Occipital lobe (tissue), 1 donor: ENCODE measurements at regions not wholly inside any gene's neighbourhood (a gene's known extent, or its start where the extent isn't known, plus 50 kb on each side); places are given as distances from the start of the nearest gene placed in this dataset.

Experiments
- DNase-seq: peaks from one replicate; lab custom pipeline; 2025; lab: John Stamatoyannopoulos, UW

DNA sequence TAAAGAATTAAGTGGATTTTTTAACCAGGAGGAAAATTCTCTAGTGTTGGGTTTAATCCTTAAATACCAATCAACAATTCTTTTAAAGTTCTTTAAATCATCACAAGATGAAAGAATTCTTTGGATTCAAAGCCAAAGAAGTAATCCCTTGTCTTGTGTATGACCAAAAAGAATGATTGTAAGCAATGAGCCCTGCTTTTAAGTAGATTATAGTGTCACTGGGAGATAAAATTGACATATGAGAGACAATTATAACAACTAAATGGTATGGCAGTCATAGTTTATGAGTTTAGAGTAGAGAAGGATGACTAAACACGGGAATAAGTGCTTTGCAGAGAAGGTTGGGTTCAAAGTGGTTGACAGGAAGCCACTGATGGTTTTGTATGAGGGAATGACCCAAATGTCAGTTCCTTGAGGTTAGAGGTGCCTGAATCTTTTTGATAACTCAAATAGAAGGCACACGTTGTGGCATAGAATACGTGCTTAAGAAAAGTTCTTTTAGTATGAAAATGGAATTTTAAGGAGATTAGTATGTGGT lies 199.6 kb upstream of the TCF4 start:
- no peak for DNase-seq

DNA sequence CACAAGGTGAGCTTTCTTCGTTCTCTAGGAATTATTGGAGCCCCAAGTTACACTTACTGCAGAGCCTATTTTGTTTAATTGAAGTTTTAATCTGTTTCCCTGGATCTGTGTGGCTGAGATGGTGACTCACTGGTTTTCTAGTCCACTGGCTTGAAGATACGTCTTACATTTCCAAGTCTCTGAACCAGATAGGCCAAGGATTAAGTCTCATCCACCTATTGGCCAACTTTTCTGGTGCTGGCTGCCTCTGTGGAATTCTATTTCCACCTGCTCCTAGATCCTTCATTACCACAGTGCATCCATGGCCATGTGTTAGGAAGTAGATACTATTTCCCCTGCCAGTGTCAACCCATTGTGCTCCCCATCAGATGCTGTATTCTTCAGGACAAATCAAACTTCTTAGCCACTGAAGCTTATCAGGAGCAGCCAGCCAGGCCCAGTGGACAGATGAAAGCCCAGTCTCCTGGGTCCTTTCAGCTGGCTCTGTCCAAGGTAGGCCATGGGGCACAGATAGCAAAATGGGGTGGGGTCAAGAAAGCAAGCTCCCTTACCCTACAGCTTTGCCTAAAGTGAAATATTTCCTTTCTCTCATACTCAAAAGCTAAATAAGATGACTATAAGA lies 198.8 kb upstream of the TCF4 start:
- no peak for DNase-seq

DNA sequence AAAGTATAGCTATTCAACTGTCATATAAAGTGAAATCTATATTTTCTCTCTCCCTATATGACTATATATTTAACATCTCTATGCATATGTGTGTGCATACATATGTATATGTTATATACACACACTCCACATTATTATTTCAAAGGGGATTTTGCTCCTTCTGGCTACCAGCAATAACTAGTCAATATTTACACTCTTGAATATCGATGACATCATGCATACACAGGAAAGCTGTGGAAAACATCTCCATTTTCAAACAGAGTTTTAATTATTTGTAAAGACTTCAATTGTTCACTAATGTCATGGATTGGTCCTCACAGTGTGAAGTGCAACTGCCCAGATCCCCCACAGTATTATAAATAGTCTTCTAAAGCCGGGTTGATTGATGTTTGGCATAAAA lies 195.9 kb upstream of the TCF4 start:
- DNase-seq = no peak

DNA sequence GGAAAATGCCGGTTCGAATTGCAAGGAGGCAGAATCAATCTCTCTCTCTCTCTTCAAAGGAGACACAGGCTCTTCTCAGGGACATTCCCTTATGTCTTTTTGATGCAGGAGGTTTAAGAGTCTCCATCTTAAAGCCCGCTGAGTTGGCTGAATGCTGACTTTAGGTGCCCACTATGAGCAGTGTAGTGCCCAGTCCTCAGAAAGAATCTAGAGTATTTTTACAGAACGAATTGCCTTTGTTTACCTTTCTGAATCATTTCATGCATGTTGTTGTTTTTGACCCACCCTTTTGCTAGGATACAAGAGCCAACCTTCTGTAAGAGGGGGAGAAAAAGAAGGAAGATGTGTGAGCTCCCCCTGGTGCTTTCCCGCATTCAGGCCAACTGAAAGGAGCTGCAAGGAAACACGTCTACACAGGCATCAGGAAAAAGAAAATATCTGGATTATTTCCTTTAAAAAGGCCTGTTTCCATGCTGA lies 193.5 kb upstream of the TCF4 start:
- peak; percentile 48 for DNase-seq

DNA sequence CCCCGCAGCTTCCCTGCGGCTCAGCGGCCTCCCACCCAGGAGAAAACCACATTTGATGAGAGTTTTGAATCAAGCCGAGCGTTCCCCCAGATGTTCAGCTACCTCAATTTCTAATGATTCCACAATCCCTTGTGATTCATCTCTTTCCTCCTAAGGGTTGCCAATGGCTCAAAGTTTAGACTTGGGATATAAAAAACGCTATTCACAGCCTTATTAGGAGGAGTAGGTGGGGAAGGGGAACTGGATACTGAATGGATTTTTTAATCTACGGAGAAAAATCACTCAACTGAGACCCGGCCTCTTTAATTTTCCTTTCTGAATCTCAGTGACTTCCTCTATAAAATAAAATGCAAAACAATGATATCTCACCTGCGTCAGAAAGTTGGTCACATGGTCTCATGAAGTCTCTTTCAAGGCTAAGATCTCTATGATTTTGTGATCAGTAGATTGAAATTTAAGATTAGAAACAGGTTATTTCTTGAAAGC lies 192.6 kb upstream of the TCF4 start:
- DNase-seq = no peak

DNA sequence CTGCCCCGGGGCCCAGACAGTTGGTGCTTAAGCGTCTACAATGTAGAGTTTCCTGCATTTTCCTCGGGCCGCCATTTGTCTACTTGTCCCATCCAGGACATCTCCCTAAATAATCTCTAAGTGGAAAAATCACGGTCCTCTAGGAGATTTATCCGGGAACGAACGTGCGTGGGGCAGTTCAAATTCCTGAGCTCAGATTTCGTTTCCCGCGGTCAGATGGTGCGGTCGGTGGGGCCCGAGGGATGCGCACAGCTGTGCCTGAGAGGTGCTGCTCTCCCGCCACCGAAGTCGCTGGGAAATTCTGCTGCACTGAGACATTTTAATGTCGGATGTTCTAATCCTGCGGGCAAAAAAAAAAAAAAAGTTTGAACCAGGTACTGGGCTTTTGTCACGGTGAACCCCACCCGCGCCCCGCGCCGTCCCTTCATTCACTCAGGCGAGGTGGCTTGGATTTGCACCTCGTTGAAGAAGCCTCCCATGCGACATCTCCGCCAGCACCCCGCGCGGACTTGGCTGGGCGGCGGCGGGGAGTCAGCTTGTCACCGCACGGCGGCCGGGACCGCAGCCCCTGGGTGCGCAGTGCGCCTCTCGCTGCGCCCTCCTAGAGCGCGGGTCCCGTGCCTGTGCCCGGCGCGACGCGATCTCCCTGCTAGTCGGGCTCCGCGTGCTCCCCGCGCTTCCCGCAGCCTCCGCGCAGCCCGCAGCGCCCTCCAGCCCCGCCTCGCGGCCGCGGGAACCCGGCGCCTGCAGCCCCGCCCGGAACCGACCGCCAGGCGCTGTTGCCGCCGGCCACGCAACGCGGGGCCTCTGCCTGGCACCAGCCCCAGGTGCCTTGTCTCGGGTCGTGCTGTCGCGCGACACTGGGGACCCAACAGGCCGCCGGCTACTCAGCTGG lies 191.9 kb upstream of the TCF4 start:
- peak; percentile 57 for DNase-seq

DNA sequence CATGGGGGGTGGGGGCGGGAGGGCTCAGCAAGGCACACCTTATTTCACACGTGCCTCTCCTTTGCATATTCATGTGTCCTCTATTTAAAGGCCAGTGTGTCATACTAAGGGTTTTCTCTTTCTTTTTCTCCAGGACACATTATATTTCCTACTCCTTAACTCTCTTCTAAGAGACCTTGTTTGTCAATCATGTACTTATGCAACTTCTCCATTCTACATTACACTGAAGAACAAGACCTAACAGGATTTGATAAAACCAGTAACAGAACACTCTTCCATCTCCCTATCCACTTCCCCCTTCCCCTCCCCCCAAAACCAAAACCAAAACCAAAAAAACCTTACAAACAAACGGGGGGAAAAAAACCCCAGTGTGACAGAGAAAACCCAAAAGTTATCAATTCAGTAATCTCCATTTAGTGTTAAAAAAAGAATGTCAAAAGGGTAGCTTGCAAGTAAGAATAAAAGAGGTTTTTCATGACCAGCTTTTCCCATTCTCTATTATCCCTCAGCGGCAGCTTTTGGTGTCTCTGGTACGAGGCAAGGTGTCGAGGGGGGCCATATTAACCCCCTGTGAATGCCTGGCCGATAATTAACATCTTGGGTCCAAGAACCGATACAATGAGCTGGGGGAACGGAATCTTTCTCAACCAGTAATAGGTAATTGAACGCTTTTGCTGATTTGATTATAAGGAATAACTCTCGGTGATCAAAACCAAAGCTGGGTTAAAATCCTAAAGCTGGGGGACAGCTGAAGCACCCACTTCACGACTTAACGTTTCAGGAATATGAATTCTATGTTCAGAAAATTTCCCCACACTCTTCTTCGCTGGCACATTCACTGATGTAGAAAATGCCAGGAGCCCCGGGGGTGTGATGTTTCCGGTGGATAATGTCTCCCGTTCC lies 191.0 kb upstream of the TCF4 start:
- no peak for DNase-seq

DNA sequence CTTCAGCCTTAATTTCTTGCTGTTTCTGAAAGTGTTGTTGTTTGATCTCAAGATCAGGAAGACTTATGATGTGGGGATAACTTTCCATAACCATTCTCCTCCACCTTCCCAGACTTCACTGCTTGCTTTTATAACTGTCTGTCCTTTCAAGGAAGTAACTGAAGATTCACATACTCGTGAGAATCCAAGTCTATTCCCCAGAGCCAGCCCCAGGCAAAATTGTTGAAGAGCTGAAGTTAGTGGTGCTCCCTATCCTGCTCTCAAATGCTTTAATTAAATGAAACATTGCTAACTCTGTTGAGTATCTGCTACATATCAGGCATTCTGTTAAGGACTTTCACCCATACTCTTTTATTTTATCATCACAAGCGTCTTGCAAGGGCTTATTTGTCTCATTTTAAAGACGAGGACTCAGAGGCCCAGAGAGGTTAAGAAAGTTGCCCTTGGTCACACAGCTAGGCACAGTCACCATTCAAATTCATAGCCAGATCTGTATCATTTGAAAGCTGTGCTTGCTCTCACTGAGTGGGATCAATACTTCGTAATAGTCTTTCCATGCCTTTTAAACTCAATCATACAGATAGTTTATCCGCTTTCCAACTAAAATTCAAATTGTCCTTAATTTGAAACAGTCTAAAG lies 189.8 kb upstream of the TCF4 start:
- no peak for DNase-seq

DNA sequence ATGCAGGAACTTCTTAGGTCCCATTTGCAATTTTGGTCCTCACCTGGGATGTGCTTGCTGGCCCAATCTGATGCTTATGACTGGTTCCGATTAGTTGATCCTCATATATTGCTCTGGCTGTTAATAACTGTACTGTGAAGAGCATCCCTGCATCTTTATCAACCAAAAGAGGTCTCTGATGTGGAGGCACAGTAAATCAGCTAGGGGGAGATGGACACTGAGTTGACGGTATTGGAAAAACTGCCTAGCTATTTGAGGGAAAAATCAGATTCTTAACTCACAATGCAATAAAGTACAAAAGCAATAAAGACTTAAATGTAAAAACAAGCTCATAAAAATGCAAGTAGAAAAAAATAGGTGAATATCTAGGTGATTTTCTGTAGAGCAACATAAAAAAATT lies 188.0 kb upstream of the TCF4 start:
- DNase-seq = no peak

DNA sequence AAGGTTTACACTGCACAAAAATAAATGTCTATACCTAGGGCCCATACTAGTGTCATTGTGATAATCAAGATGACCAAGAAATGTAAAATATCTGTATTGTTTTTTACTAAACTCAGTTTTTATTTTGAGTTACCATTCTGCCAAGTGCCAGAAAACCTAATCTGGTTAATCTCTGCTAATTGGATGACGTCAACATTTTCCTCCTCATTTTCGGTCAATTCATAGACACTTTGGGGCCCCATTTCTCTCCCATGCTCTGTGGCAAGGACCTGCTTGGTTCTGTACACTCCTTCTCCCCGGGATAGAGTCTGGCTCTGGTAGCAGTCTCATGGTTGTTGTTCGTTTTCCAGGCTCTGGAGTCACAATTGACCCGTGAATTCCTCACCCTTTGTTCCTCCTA lies 186.5 kb upstream of the TCF4 start:
- DNase-seq = no peak

DNA sequence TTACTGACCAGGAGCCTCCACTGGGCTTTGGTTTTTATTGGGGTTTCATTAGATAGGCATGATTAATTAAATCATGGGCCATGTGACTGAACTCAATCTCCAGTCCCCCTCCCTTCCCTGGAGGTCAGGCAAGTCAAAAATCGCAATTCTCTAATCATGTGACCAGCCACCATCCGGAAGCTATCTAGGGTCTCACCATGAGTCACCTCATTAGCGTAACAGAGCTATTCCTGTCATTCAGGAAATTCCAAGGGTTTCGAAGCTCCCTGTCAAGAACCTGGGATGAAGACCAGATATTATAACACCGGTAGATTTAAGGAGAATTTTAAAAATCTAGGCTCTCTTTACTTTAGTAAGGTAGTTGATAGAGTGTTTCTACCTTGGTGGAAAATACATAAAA lies 180.3 kb upstream of the TCF4 start:
- DNase-seq = no peak

DNA sequence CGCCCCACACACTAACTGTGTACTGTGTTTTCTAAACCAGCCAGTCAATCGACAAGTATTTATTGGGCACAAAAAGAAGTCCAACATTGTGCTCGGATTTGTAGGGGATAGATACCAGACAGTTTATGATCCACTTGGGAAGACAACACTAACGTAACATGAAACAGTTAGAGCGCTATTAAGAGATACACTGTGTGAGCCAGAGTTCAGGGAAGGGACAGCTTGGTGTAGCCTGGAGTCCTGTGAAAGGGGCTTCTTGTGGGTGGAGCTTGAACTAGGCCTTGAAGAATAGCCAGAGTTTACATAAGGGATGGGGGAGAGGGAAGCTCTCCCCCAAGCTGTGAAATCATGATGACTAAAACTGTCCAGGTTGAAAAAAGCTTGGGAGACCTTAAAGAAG lies 176.4 kb upstream of the TCF4 start:
- no peak for DNase-seq

DNA sequence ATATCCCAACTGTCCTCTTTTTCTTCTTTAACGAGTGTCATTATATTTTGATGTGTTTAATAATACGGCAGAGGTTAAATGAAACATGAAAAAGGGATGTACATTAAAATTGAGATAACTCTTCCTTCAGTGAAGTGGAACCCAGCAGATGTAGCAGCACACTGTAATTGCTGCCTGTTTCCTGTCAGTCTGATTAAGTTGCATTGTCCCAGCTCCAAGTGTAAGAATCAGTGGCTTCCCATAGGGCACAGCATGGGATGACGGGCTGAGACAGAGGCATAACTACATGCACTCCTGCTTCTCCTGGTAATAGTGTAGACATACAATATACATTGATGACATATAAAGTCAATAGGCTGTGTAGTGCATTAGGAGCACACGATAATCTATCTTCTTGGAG lies 175.8 kb upstream of the TCF4 start:
- no peak for DNase-seq

DNA sequence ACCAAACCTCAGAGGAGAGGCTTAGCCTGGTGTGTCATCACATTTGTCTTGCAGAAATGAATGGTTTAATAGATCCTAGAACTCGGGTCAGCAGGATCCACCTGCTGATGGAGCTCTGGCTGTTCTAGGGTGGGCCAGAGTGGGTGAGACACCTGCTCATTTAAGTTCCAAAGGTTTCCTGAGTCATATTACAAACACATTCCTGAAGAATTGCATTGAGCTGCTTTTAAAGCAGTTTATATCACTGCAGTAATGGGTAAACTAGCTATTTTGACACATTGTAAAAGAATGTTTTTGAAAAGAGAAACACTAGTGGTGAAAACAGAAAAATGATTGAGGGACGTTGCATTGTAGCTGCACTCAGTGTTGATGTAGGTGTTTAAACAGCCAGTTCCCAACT lies 175.3 kb upstream of the TCF4 start:
- DNase-seq = no peak

DNA sequence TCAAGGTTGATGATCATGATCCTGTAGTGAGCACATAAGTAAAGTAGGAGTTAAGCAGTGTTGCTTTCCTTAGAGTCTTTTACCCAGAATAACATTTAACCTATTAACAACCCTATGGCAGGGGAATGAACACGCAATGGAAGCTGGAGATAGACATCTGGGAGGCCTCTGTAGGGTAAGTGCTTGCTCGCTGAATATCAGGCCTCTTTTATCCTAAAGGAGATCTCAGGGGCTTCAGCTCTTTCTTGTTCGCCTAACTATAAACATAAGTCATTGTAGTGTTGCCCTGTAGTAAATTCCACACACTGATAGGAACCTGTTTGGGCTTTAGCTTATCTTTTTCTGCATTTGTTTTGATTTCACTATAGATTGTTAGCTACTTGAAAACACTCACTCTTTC lies 174.4 kb upstream of the TCF4 start:
- DNase-seq = no peak

DNA sequence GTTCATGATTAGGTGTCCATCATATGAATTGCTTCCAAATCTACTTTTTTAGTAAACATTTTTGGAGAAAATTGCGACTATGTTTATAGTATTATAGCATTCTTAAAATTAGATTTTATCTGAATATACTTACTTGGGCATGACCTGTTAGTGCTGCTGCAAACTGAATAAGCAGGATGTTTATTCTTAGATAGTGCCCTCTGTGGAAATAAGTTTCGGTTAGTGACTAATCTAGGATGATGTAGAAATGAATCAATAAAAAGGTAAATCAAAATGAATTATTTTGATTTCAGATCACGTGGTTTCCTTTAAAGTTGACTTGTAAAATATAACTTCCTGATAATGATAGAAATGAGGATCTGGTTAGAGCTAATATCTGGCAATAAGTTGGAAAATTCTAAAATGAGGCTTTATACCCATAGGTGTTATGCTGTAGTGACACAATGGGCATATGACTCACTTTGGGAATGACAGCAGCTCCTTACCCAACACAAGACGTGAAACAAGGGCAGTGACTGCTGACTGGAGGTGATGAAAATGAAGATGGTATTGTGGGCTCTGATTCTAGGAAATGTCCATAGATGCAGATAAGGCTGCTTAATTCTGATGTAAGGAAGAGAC lies 165.8 kb upstream of the TCF4 start:
- no peak for DNase-seq

DNA sequence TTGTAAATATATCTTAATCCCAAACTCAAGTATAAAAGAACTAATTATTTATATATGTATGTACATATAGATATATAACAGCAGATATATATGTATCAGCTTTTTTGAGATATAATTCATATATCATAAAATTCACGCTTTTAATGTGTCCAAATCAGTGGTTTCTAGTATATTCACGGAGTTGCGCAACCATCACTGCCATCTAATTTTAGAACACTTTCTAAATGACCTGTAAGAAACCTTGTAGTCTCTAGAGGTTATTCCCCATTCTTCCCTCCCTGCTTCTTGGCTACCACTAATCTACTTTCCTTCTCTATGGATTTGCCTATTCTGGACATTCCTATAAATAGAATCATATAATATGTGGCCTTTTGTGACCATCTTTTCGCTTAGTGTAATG lies 163.5 kb upstream of the TCF4 start:
- no peak for DNase-seq

DNA sequence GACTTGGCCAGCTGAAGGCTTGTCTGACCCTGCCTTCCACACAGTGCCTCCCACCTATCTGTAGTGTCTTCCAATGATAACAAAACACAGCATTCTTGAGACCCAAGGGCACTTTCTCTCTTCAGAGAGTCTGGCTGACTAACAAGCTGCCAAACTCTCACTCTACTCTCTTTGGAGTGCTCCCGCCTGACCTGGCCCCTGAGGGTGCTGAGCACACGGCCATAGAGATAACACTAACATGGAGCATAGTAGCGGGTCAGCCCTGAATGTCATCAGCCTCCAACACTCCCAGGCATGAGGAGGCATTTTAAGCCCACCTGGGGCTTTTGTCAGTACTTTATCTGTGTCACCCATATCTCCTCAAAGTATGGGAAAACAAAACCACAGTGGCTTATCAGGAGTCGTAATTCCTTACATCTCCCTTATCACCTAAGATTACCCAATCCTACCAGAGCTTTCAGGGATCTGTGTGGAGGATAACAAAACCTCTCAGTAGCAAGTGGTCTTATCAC lies 160.3 kb upstream of the TCF4 start:
- no peak for DNase-seq

DNA sequence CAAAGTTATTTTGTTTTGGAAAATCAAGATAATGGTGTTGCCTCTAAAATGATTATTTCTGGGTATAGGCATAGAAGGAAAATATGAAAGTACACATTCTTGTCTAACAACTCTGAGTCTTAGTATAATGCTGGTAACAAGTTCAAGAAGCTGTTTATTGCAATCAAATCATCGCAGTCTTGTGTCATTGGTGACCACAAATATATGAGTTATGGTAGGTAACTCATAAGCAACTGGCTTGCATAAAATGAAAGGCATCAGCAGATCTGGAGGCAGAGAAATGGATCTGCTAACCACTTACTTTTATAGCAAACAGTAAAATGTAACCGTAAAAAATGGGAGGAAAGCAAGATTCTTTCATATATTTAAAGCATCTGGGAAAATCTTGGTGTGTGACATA lies 156.2 kb upstream of the TCF4 start:
- DNase-seq = no peak

DNA sequence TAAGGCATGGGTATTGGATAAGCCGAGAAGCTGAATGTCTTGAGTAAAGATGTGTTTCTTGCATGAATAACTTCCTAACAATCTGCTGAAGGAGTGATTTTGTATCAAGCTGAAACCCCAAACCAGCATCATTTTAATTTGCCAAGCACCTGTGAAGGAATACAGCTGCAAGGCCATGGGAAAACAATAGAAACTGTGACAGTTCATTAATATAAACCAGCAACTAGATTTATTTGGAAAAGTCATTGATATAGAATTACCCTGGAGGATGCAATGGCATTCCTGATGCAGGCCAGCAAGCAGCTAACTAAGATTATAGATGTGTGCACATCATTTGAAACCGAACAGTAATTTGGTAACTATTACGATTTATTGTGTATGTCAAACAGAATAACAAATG lies 155.7 kb upstream of the TCF4 start:
- DNase-seq = no peak
